ENCODE measurements at regions not wholly inside any gene's neighbourhood (a gene's known extent, or its start where the extent isn't known, plus 50 kb on each side); places are given as distances from the start of the nearest gene placed in this dataset.

DNA sequence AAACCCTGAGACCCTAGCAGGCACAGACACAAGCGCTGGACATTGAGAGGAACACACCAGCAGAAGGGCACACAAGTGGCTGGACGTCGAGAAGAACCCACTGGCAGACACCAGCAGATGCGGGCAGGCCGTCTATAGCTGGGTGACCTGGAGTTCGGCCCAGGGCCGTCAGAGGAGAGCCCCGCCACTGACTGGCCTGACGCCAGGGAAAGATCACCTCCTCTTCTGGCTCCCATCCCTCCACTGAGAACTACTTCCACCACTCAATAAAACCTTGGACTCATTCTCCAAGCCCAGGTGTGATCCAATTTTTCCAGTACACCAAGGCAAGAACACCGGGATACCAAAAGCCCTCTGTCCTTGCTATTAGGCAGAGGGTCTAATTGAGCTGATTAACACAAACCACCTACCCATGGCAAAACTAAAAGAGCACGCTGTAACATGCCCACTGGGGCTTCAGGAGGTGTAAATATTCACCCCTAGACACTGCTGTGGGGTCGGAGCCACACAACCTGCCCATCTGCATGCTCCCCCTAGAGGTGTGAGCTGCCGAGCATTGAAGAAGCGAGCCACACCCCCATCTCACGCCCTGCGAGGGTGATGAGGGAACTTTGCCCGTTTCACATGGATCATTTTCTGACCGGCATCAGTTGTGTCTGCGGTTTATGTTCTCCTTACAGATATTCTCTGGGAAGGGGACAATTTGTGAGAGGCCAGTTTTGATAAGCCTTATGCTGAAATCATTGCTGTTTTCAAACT lies 104.8 kb downstream of the HLX start:
- no peak for DNase-seq

DNA sequence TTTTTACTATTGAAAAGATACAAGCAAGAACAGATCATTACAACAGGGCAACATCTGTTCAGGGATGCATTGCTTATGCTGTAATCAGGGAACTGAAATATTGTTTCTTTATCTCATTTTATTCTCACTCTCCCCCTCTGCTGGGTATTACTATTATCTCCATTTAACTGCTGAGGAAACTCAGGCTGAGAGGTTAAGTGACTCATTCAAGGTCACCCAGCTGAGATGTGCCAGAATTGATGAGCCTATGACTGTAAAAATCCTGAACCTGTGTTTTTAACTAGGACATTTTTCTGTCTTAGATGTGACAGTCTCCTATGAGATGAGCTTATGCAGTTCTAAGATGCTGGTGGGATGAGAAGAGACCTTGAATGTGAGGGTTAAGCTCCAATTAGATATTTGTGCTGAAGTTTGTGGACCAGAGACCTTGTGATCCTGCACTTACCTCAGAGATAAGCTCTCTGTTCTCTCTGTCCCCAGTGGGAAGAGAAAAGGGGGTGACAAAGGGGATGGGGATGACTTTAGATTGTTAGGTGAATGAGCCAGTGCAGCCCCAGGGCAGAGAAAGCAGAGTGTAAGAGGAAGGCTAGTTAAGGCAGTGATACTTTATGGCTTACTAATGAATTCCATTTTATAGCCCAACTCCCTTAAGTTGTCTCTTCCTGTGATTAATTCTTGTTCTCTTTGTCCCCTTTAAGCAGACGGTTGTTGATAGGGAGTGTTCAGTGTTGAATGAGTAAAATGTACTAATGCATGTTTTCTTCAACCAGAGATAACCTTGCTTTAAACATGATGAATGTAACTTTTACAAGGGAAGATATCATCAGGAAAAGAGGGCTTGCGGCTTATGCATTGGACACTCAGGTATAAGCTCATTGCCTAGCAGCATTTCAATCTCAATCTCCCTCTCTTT lies 111.4 kb downstream of the HLX start:
- DNase-seq = no peak

DNA sequence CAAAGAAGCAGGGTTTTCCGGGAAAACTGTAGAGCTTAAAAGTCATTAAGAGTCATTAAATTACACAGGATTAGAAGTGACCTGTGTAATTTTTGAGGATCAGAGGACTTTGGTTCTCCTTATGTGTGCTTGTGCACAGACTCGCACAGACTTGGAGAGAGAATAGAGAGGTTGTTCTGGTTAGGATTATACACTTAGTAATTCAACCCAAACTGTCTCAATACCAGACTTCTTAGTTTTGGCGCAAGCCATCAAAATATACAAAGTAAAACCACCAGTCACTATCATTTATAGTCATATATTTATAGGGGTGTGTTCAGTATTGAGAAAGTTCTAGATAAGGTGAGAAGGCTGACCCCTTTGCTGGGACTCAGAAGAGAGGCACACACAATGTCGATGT lies 112.3 kb downstream of the HLX start:
- DNase-seq = no peak

DNA sequence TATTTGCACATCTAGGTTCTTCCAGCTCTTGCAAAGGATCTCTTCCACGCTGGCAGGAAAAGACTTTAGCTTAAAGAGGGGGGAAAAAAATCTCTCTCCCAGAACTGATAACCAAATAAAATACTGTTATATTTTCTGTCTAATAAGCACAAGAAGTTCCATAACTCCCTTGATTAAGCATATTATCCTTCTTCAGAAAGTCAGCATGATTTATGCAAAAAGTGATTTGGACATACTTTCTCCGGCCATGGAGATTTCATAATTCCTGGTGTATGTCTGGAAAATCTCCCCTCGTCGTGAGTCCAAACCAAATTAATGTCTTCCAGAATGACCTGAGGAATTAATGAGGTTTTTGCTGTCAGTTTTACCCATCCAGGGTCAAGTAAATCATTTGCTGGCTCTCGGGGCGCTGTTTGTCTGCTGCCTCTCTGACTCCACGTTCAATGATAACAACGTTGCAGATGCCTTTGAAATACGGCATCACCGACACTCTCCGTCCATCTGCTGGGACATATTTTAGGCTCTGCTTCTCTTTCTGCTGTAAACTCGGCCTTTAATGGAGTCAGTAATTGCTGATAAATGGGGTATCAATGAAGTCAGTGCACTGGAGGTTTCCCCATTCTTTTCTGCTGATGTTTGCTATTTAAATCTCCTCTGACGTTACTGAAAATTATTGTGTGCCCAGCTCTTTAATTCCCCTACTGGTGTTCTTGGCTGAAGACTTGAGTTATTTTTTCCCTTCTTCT lies 112.9 kb downstream of the HLX start:
- DNase-seq = no peak

DNA sequence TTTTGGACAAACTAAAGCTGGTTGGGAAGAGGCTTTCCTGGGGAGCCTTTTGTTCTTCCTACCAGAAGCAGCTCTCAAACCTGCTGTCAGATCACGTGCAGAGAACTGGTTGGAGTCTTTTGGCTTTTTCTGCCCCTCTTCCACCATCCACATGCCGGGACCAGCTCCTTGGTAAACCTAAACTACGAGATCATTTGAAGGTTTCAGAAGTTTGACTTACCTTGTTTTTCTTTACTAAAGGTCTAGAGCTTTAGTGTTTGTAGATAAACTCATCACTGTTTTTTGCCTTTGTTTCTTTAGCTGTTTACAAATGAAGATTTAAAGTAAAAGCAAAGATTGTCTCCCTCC lies 113.4 kb downstream of the HLX start:
- DNase-seq = no peak

DNA sequence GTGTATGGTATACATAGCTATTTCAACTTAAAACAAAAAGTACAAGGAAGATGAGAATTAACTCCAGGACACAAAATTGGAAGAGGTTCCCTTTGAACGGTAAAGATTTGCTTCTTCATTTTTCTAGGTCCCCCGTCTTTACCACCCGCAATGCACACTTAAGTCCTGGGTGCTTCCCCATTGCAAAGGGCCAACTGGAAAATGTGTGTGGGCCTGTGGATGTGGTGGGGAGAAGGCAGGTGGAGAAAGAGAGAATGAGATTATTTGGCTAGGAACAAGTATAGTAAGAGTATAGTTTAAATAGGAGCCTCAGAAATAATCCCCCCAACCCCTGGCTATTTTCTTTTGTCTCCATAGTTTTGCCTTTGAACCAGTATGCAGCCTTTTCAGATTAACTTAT lies 115.4 kb downstream of the HLX start:
- DNase-seq = no peak

DNA sequence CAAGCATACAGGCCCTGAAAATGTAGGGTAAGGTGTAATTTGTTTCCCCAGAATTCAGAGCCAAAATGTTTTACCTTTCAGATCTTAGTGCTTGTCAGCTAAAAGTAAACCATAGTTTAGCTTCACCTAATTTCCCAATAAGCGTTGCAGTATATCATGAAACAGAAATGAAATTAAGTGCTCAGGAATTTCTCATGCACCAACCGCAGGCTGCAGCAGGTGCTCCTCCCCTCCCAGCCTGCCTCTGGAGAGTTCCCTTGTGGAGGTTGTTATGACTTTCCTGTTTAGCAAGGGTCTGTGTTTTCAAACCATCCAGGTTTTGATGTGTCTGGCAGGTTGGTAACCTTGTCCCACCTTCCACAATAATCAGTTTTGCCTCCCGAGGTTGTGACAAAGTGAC lies 118.5 kb downstream of the HLX start:
- no peak for DNase-seq

DNA sequence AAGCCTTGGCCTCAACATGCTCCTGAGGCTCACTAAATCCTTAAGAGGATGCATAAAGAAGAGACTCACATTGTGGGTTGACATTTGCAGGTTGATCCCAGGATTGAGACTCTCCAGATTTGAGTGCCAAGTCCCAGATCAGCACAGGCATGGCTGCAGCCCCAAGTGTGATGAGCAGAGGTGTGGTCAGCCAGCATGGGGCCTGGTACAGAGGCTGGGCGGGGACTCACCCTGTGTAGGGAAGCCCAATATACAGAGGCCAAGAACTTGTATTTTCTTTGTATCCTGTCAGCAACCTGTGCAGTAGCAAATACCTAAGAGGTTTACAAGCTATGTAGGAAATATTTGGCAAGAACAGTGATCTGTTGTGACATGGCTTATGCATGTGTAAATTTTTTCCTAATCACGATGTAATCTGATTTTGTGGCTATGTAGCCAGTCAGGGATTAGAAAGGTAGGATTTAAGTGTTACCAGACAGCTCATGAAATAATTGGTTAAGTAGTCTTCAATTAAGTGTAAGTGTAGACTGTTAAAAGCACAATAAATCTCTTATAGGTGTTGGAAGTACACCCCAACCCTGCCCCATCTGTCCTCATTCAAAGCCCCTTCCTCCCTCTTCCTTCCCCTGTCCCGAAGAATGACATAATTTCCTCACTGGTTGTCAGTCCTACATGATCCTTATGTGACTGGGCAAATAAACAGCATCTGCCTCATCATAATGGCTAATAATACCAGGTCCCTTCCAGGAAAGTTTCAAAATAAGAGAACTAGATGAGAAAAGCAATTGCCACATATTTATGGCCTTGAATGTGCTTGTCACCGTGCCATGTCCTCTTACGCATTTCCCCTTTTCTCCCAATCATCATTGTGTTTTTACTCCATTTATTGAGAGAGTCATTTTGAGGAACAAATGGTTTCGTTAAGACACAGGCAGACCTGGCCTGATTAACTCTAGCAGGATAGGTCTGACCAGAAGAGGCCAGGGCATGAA lies 120.9 kb downstream of the HLX start:
- no peak for DNase-seq

DNA sequence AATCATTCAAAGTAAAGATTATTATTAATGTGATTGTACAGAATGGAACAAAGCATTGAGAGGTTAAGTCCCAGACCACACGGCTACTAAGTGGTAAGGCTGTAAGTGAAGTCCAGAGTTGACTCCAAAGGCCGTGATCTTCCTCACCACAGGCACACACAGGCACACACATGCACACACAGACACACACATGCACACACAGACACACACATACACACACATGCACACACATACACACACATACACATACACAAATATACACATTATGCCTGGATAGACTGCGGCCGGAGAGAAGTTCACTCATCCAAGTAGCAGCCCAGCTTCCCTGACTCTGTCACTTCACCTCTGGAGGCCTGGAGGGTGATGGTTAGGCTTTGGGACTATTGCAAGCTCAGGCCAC lies 121.9 kb downstream of the HLX start:
- DNase-seq = no peak

DNA sequence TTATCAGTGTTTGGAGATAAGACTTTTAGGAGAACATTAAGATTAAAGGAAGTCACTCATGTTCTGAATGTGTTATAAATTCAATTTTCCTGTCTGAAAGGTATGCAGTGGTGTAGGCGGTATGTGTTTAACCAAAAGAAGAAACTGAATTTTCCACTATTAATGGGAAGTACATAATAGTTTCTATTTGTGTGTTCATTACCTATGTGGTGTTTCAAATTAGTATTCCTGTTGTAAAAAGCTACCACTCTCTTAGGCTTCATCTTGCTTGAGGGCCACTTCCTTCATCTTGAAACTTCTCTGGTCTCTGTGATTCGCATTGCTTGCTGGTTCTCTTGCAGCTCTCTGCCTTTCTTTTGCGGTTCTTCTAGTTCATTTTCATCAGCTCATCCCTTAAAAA lies 123.4 kb downstream of the HLX start:
- DNase-seq = no peak

DNA sequence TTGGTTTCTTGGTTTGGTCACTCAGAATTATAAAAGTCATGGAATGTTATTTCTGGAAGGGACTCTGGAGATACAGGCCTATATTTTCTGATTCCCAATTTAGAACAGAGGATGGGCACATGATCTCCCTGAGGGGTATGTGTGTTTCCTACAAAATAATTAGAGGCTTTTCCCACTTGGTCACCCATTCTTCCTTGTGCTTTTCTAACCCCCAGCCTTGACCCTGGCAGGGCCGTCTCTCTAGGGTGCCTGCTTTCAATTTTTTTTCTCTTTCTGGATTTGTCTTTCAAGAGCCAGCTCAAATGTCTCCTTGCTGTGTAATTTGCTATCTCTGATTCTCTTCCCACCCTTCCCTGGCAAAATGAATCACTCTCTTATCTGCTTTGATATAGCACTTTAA lies 131.9 kb downstream of the HLX start:
- no peak for DNase-seq

DNA sequence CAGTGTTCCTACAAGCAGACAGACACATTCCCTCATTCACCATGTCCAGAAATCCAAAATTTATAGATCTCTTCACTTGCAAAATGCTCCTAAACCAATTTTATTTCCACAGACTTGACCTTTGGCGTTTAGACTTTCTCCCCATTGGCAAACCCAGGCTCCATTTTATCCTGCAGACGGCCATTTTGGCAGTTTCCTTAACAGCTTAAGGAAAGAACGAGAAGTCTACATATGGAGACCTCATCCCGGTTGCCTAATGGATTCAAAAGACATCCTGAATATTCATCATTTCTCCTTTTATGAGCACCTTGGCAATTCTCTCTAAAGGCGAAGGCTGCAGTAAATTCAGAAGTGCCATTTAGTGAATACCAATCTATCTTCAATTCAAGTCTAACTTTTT lies 132.9 kb downstream of the HLX start:
- DNase-seq = no peak

DNA sequence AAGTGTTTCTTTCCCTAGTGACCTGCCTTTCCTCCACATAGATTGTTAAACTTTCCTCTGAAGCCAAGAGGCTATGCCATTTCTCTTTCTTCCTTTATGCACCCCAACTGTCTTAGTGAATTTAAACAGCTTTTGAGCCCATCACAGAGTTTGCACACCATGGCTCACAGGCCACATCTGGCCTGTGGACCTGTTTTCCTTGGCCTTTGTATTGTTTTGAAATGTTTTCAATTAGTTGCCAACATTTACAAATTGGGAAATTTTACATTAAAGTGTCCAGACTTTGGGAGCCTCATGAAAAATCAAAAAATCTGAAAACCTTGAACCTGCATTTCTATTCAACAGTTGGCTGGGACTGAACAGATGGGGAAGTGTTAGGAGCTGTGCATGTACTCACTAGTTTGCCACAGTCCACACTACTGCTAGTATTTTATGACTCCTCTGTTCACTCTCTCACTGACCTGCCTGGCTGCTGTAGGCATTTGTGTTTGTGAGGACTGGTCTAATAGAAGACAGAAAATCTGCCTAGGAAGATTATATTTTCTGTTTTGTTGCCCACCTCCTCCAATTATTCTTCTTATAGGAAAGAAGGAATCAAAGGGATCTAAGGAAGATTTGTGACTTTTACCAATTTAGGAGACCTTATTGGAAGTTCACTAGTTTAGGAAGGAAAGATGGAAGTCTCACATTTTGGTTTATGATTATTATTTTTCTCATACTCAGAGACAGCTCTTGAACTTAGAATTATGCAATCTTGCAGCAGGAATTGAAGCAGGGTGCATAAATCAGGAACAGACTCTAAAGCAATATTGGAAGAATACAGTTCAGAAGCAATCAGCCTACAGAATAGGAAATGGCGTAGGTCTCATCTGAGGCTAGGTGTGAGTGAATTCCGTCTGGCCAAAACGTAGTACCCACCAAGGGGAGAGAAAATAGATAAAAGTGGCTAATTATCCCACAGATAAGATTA lies 134.7 kb downstream of the HLX start:
- no peak for DNase-seq

DNA sequence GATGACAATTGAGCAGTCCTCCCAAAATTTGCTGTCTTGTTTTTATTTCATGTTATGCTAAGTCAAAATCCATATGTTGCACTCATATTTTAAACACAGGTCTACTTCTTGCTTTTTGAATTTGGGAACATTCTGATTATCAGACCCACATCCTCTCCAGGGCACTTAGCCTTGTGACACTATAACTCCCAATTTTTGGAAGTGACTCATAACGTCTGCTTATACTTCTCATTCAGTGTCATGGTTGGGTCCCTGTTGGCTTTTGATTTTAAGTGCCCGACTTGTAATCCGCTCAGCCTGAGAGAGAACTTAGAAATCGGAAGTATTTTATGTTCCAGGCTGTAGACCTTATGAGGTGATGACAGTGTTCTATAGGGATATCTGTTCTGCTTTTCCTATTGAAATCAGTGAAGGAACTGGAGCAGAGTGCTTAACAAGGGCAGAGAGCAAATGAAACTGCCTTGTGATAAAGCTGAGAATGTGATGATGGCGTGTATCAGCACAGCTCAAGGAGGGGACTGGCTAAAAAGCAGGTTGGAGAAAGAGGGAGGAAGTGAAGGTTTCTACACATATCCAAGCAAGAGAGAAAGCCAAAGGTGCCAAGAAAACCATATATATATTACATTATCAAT lies 136.0 kb downstream of the HLX start:
- no peak for DNase-seq

DNA sequence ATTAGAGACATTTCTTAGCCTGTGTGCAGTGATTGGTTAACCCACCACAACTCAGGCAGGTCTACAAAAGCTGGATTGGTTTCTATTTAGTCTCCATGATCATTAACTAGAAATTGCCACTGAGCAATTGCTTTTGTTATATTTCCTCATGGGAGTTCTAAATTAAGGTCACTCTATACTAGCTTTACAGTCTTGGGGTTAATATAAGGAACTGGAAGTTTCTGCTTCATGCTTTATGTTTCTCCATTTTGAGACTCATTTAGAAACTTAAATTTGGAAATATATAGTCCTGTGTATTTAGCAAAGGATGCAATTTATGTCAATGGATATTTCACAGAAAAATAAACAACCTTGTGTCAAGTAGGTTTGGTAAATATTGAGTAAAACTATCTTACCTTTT lies 137.5 kb downstream of the HLX start:
- DNase-seq = no peak

DNA sequence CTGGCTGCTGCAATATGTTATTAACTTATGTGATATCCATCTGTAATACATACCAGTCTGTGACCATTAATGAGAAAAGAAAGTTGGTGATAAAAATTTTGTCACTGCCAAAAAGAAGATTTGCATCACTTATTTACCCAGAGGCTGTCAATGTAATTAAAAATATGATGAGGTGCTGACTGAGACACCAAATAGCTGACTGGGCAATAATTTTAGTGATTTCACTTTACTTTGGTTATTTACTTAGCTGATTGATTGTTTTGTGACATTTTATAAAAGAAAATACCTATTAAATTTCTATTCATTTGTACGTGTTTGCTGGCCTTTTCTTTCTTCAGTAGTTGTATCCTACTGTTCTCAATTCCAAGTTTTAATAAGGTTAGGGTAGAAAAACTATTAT lies 139.2 kb downstream of the HLX start:
- no peak for DNase-seq

DNA sequence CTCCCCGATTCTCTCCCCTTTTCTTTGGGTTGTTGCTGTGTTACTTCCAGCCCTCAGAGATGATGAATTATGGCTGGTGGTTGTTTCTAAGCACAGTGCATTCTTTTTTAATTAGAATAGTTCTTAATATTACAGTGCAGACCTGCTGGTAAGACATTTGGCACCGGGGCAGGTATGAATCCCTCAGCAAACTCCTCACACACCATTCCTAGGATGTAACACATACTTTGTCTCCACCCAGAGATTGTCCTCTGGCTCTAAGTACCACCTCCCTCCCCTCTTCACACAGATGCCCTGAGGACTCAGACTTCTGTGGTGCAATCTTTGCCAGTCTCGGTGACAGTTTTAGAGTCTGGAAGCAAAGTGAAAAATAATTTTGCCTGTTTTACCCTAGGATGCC lies 143.1 kb downstream of the HLX start:
- no peak for DNase-seq

DNA sequence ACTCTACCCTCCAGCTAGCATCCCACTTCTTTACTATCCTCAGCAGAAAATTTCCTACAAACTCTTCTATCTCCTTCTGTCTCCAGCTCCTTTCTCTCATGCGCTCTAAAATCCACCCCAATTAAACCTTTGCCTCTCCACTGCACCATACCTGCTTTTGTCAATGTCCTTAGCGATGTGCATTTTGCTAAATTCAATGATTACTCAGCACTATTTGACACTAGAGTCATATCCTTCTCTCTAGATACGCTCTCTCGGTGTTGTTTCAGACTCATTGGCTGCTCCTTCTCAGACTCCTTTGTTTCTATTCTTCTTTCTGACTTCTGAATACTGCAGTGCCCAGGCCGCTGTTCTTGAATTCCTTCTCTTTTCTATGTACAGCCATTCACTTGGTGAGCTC lies 144.2 kb downstream of the HLX start:
- DNase-seq = no peak

DNA sequence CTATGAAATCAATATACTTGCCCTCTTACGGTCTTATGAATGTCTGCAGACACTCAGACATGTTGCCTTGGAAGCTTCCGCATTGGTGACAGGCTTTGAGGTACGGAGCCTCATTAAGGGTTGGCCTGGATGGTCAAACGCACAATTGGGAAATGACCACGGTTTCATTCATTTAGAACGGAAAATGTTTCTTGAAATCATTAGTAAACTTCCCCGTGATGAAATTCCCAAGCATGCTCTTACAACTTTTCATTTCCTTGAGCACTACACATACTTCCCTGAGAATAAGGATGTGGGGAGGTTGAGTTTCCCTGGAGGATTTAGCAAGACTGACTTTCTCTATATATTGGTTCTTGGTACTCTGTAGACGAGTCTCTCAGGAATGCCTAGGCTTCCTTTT lies 146.3 kb downstream of the HLX start:
- DNase-seq = no peak

DNA sequence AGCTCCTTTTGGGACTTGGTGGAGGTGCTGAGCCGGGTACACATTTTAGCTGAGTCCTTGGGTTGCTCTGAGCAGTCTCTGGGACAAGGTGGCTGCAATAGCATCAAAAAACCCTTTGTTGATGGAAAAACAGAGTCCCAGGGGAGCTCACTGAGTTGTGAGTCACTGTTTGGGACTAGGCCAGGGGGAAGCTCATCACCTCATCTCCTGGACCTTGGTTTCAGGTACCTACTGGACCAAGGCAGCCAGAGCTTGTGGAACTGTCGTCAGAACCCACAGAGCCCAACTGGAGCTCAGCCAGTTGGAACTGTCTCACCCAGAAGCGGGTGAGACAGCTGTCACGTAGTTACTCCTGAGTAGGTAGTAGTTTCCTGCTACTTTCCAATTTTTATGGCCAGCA lies 146.7 kb downstream of the HLX start:
- DNase-seq = no peak

Measured in CD4-positive, alpha-beta T cell treated with Interleukin-17A for 4 hours (primary cell).